GM12865 (cell line): ENCODE measurements at regions not wholly inside any gene's neighbourhood (a gene's known extent, or its start where the extent isn't known, plus 50 kb on each side); places are given as distances from the start of the nearest gene placed in this dataset.

ENCODE experiments used
- DNase-seq: peaks from one replicate; pipeline ENCODE4 v3.0.0; 2010; ENCODE audit warnings: low read depth
- H3K4me3 ChIP-seq: 2 replicates; pipeline ENCODE4 v1.5.1; 2011; ENCODE audit warnings: mild to moderate bottlenecking, low read depth, low read length, control low read depth
- TF ChIP-seq, protein P1 (sequence below): IDR thresholded peaks from 2 replicates; pipeline ENCODE4 v1.5.1; 2011; ENCODE audit warnings: low read length, control low read depth, low read depth, inconsistent platforms; ENCODE audit not compliant: insufficient read depth; ENCODE audit errors: missing control alignments

DNA sequence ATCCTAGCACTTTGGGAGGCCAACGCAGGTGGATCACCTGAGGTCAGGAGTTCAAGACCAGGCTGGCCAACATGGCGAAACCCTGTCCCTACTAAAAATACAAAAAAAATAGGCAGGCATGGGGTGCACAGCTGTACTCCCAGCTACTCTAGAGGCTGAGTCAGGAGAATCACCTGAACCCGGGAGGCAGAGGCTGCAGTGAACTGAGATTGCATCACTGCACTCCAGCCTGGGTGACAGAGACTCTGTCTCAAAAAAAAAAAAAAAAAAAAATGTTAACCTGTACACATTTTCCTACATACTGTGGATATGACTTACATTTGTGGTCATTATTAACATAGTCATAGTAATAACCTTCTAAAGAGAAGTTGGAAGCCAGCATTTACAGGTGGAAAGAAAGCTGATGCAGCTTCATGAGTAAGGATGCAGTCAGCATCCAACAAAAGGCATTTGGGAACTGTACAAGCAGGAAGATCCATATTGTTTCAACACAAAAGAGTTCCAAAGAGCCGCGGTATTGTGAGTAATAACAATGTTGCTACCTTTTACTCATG is 186.2 kb downstream of the GPX5 start:
- H3K4me3 ChIP-seq, result no peak overlapping the region
- DNase-seq, result no peak
- TF ChIP-seq, protein P1, sequence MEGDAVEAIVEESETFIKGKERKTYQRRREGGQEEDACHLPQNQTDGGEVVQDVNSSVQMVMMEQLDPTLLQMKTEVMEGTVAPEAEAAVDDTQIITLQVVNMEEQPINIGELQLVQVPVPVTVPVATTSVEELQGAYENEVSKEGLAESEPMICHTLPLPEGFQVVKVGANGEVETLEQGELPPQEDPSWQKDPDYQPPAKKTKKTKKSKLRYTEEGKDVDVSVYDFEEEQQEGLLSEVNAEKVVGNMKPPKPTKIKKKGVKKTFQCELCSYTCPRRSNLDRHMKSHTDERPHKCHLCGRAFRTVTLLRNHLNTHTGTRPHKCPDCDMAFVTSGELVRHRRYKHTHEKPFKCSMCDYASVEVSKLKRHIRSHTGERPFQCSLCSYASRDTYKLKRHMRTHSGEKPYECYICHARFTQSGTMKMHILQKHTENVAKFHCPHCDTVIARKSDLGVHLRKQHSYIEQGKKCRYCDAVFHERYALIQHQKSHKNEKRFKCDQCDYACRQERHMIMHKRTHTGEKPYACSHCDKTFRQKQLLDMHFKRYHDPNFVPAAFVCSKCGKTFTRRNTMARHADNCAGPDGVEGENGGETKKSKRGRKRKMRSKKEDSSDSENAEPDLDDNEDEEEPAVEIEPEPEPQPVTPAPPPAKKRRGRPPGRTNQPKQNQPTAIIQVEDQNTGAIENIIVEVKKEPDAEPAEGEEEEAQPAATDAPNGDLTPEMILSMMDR, result no peak

DNA sequence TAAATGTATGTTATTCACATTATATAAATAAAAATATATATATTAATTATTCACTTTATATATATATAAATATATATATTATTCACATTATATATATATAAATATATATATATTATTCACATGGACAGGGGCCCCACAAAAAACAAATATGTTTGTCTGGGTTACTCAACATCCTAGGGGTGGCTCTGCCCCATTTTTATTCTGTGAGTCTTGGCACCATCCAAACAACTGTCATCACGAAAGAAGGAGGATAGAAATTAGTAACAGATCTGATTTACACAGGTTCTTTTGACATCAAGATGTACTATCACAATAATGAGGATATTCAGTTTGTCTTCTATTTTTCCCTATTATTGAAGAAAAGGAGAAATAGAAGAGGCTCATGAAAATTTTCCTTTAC is 187.3 kb downstream of the GPX5 start:
- no peak for DNase-seq
- no peak overlapping the region for H3K4me3 ChIP-seq

DNA sequence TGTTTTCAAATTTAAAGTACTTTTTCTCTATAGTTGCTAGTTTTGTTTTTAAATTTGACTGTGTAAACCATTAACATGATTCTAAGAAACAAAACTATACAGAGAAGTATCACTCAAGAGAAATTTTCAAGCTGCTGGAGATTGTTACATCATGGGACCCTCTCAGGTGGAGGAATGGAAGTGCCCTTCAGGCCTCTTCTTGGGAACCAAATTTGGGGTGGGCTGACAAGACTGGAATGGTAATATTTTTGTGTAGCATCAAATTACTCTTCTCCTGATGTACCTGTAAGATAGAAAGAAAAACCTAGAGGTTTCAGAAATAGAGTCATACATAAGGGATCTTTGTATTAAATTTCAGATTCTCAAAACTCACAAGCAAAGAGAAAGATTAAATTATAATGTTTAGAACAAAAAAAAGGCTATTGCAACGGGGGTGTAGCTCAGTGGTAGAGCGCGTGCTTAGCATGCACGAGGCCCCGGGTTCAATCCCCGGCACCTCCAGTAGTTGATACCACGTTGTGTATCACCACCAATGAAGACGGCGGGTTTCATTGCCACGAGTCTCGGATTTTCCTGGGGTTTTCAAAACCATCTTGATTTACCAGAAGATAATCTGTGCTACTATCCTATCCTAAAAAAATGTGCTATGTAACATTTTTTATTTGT is 193.7 kb downstream of the GPX5 start:
- no peak overlapping the region for H3K4me3 ChIP-seq
- TF ChIP-seq, protein P1, result no peak
- peak; percentile 48 for DNase-seq

More for the DNA sequence above, 187.3 kb downstream of the GPX5 start:
- TF ChIP-seq, protein P1, result no peak

DNA sequence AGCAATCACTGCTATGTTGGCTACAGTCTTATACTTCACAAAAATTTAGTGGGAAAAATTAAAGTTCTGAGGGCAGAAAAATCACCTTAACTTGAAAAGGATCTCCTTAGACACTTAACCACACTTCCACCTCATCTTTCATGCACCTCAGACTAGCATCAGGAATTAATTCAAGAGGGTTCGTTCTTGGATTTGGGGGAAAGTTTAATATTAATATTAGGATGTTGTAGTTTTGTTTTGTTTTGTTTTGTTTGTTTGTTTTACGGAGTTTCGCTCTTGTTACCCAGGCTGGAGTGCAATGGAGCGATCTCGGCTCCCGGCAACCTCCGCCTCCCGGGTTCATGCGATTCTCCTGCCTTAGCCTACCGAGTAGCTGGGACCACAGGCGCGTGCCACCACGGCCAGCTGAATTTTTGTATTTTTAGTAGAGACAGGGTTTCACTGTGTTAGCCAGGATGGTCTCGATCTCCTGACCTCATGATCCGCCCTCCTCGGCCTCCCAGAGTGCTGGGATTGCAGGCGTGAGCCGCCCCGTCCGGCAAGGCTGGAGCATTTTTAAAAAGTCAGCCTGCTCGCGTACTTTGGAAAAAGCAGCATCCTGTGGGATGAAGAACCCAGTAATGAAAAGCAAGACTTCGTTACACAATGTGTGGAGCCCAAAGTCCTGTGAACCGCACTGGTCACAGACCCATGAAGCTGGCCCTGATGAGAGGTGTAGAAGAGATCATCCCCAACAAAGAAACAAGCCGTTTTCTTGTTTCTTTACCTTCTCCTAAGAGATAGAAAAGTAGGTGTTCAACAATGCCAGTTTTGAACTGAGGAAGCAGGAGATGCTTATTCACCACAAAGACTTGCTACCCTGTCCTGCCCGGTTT is 194.9 kb downstream of the GPX5 start:
- H3K4me3 ChIP-seq, result no peak overlapping the region
- no peak for DNase-seq

DNA sequence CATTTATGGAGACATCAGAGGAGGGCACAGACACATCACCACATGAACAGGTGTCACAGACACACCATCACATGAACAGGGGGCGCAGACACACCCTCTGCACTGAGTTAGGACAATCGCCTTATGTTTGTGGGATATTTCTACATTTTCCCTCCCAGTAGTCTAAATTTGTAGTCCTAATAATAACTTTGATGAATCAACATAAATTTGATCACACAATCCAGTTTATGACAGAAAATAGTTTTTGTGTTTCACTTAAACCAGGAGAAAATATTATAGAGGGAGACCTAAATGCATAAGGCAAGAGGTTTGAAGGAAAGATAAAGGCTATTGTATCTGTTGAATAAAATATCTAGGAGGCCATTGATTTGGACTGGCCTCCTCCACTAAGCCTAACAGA is 195.7 kb downstream of the GPX5 start:
- H3K4me3 ChIP-seq, result no peak overlapping the region
- DNase-seq, result no peak
- TF ChIP-seq, protein P1, result no peak

More for the DNA sequence above, 194.9 kb downstream of the GPX5 start:
- TF ChIP-seq, protein P1, result no peak

DNA sequence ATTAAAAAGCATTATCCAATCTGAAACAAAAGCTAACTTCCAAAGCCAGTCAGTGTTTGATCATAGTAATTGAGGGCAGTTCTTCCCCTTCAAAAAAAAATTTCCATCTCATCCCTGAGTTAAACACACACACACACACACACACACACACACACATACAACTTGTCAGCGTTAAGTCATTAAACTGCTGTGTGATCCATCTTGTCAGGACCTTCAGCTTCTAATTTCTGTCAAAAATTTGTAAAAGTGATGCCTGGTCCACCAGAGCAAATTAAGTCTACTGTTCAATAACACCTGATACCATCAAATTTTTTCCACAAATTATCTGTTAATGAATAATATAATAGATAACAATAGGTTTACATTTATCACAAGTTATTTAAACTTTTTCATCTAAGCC is 198.7 kb downstream of the GPX5 start:
- no peak for DNase-seq
- TF ChIP-seq, protein P1, result no peak
- no peak overlapping the region for H3K4me3 ChIP-seq
